ENCODE measurements at regions not wholly inside any gene's neighbourhood (a gene's known extent, or its start where the extent isn't known, plus 50 kb on each side); places are given as distances from the start of the nearest gene placed in this dataset.
A peak's percentile ranks its signal among the peaks of the same experiment; 100 is the strongest.
"Not testable (repeated sequence)": the region's sequence is repeated elsewhere in the genome, so short reads cannot be mapped to it uniquely, and the experiment has no call there.

DNA sequence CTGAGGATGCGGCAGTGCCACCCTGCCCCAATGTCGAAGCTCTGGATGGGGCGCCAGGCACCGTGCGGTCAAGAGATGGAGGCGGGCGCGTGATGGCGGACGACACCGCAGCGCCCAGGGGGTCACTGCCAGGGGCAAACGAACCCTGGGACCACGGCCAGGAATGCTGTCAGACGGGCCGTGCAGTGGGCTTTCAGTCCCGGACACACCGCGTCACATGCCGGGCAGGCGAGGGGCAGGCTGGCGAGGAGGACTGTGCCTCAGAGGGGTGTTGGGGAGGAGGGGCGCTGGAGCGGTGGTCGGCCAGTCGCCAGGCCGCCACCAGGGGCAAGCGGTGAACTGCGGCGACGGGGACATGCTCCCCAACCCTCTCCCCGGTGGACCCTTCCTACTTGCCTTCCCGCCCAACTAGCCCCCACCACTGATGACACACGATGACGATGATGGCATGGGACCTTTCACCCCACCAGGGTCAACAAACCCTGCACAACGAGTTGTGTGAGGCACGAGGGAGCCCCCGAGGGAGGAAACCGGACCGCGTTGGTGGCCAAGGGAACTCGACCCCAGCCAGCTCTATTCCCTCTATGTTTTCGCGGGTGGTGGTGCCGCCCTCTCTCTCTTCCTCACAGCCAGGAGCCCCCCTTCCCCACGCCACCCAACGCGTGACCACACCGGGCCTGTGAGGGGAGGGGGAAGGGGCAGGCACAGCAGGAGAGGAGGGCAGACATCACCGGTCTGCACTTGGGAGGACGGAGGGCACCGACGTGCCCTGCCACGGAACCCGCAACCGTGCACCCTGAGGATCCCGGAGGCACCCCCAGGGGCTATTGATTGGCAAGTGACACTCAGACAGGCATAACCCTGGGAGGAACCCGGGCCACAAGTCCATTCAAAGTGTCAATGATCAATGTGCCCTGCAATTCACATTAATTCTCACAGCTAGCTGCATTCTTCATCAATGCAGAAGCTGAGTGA, 1960.9 kb upstream of the DEFB115 start:
- no peak overlapping the region for H3K4me3 Mint-ChIP-seq
- H3K27me3 Mint-ChIP-seq: no peaks in the 10 kb centered on the region
- H3K4me1 Mint-ChIP-seq (ENCODE audit: low read depth): no peaks in the 10 kb centered on the region
- H3K36me3 Mint-ChIP-seq: peaks cover 3% of the 10 kb centered on the region
- peaks cover 3% of the 10 kb centered on the region for H3K9me3 Mint-ChIP-seq (ENCODE audit: low read depth)
- H3K27ac Mint-ChIP-seq: no peak overlapping the region

DNA sequence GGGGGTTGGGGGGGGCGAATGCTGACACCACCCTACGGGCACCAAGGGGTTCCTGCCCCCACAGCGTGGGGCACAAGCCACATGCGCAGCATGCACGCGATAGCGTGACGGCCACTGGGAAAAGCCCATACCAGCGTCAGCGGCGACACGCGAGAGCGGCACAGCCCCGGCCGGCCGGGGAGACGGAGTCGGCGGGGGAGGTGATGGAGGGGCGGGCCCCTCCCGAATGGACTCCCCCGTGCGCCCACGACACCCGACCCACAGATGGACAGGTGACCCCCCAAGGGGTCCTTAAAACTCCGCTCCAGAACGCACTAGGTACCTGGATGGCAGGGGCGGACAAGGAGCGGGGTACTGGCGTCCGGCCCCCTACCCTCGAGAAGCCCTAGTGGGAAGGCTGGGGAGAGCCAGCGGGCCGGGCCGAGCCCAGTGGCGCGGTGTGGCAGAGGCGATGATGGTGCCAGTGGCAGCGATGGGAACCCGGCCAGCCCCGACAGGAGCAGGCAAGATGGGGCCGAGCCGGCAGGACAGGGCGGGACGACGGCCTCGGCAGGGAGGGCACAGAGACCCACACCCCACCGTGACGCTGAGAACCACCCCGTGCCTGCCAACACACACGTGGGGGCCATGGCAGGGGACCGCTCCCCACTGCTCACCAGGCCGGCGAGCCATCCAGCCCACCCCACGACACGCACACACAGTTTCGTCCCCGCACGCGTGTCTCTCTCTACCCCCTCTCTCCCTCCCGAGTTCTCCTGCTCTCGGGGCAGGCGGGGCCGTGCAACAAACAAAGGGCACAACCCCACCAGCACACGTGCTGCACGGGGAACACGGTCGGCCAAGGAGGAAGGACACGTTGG, 1959.8 kb upstream of the DEFB115 start:
- Mint-ChIP-seq H3K36me3 (peaks cover 3% of the 10 kb centered on the region), H3K27me3 (no peaks in the 10 kb centered on the region), H3K4me3 (no peak overlapping the region), H3K9me3 (ENCODE audit: low read depth) (peaks cover 3% of the 10 kb centered on the region), H3K27ac (no peak overlapping the region), H3K4me1 (ENCODE audit: low read depth) (no peaks in the 10 kb centered on the region)

GRCh38 chr20:29298271-29298590, 1959.2 kb upstream of the DEFB115 start:
- H3K36me3 Mint-ChIP-seq: peaks cover 4% of the 10 kb centered on the region
- no peaks in the 10 kb centered on the region for H3K27me3 Mint-ChIP-seq
- no peaks in the 10 kb centered on the region for H3K4me1 Mint-ChIP-seq (ENCODE audit: low read depth)
- H3K9me3 Mint-ChIP-seq (ENCODE audit: low read depth): peaks cover 7% of the 10 kb centered on the region
- H3K4me3 Mint-ChIP-seq: no peak overlapping the region
- H3K27ac Mint-ChIP-seq: no peak overlapping the region

DNA sequence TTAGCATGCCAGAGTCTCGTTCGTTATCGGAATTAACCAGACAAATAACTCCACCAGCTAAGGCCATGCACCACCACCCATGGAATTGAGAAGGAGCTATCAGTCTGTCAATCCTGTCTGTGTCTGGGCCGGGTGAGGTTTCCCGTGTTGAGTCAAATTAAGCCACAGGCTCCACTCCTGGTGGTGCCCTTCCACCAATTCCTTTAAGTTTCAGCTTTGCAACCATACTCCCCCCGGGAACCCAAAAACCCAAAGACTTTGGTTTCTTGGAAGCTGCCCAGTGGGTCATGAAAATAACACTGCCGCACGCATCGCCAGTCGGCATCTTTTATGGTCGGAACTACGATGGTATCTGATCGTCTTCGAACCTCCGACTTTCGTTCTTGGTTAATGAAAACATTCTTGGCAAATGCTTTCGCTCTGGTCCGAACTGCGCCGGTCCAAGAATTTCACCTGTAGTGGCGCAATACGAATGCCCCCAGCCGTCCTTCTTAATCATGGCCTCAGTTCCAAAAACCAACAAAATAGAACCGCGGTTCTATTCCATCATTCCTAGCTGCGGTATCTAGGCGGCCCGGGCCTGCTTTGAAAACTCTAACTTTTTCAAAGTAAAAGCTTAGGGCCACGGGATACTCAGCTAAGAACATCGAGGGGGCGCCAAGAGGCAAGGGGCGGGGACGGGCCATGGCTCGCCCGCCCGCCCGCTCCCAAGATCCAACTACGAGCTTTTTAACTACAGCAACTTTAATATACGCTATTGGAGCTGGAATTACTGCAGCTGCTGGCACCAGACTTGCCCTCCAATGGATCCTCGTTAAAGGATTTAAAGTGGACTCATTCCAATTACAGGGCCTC, 1958.5 kb upstream of the DEFB115 start:
- no peaks in the 10 kb centered on the region for H3K4me1 Mint-ChIP-seq (ENCODE audit: low read depth)
- peaks cover 5% of the 10 kb centered on the region for H3K36me3 Mint-ChIP-seq
- no peak overlapping the region for H3K4me3 Mint-ChIP-seq
- H3K9me3 Mint-ChIP-seq (ENCODE audit: low read depth): peaks cover 8% of the 10 kb centered on the region
- H3K27me3 Mint-ChIP-seq: no peaks in the 10 kb centered on the region
- no peak overlapping the region for H3K27ac Mint-ChIP-seq

- H3K4me1 Mint-ChIP-seq (ENCODE audit: low read depth): peaks cover under 1% of the 10 kb centered on the region
- H3K4me3 Mint-ChIP-seq: no peak overlapping the region
- peaks cover 5% of the 10 kb centered on the region for H3K36me3 Mint-ChIP-seq
- peaks cover 8% of the 10 kb centered on the region for H3K9me3 Mint-ChIP-seq (ENCODE audit: low read depth)
- H3K27me3 Mint-ChIP-seq: no peaks in the 10 kb centered on the region
- no peak overlapping the region for H3K27ac Mint-ChIP-seq
Measured at GRCh38 chr20:29299811-29300578, 1957.5 kb upstream of the DEFB115 start.

DNA sequence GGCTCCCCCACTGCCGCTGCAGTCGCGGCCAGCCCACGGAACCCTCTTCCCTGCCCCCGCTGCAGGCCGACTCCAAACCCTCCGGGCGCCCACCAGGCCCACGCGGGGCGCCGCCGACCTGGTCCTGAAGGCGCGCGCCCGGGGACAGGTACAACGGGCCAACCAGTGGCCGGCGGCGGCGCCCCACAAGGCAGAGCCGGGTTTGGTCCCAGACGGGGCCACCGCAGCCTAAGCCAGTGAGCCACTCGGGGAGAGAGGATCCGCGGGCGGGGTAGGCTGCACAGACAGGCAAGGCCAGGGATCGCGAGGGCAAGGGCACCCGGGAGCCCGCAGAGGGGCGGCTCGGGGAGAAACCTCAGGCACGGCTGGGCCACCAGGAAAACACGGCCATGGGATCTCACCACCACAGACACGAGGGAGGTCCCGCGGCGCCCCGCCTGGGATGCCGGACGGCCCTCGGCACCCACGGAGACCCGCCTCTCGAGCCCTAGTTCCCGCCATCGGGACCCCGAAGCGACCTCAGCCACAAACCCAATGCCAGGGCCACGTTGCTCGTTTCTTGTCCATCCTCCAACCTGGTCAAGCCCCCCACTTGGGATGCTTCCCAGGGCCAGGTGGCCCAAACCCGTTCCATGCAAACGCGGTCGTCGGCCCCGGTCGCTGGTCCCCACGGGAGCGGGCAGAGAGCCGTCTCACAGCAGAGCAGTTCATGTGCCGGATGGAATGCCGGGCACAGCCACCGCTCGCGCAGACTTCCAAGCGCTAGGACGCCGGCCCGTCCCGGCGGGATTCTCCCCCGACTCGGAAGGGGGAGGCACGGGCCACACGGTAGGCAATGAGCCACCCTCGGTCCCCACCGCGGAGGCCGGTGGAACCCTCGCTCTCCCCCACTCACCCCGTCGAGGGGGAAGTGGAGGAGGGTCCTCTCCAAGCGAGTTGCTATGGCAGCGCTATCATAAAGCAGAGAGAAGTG, 1956.6 kb upstream of the DEFB115 start:
- H3K4me1 Mint-ChIP-seq (ENCODE audit: low read depth): peaks cover 9% of the 10 kb centered on the region
- H3K27ac Mint-ChIP-seq: no peak overlapping the region
- H3K27me3 Mint-ChIP-seq: peaks cover 4% of the 10 kb centered on the region
- no peak overlapping the region for H3K4me3 Mint-ChIP-seq
- H3K9me3 Mint-ChIP-seq (ENCODE audit: low read depth): peaks cover 12% of the 10 kb centered on the region
- H3K36me3 Mint-ChIP-seq: peaks cover 9% of the 10 kb centered on the region

DNA sequence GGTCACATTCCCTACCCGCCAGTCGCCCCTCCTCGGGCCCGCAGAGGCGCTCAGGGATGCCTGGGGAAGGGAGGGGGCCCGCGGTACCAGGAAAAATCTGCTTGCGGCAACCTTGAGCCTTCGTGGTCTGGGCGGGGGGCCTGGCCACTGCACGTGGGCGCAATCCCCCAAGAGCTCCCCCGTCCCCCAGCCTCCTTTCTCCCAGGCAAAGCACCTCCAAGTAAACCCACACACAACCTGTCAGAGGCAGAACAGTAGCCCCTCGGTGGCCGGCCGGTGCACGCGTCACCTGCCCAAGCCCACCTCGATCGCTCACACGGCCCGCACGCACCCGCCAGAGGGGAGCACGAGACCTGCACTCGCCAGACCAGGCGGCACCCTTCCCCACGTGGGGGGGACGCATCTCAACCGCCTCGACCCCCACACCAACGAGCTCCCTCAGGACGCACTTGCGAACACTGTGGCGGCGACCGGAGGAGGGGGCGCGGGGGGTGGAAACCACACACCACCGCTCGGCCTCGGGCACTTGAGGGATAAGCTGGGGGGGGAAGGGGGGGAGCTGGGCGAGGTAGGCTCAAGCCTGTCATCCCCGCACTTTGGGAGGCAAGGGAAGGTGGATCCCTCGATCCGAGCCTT, 1955.7 kb upstream of the DEFB115 start:
- Mint-ChIP-seq H3K9me3 (ENCODE audit: low read depth) (peaks cover 12% of the 10 kb centered on the region), H3K27ac (no peak overlapping the region), H3K4me1 (ENCODE audit: low read depth) (peaks cover 17% of the 10 kb centered on the region), H3K36me3 (peaks cover 9% of the 10 kb centered on the region), H3K4me3 (no peak overlapping the region), H3K27me3 (peaks cover 4% of the 10 kb centered on the region)

GRCh38 chr20:29302979-29303644, 1954.4 kb upstream of the DEFB115 start:
- Mint-ChIP-seq H3K4me1 (ENCODE audit: low read depth) (peaks cover 25% of the 10 kb centered on the region), H3K9me3 (ENCODE audit: low read depth) (peaks cover 12% of the 10 kb centered on the region), H3K4me3 (no peak overlapping the region), H3K36me3 (peaks cover 9% of the 10 kb centered on the region), H3K27ac (peak overlapping the region; percentile 4), H3K27me3 (peaks cover 4% of the 10 kb centered on the region)

- peak overlapping the region; percentile 68 for H3K4me3 Mint-ChIP-seq
- H3K4me1 Mint-ChIP-seq (ENCODE audit: low read depth): peaks cover 32% of the 10 kb centered on the region
- H3K27me3 Mint-ChIP-seq: peaks cover 6% of the 10 kb centered on the region
- H3K36me3 Mint-ChIP-seq: peaks cover 8% of the 10 kb centered on the region
- peak overlapping the region; percentile 11 for H3K27ac Mint-ChIP-seq
- H3K9me3 Mint-ChIP-seq (ENCODE audit: low read depth): peaks cover 8% of the 10 kb centered on the region
Measured at GRCh38 chr20:29306390-29307072, 1950.9 kb upstream of the DEFB115 start.

DNA sequence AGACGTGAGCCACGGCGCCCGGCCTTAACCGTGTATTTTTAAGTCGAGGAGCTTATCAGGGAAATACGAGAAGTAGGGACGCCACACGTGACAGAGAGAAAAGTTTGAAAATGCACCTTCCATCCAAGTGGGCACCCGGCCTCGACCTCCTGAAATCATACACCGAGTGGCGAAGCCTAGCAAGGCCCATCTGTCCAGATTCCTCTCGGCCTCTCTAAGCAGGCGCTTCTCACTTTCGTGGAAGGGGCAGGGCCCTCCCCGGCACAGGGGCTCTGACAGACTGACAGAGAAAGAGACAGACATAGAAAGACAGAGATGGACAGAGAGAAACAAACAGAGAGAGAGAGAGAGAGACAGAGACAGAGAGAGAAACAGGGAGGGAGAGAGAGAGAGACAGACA, 1950.0 kb upstream of the DEFB115 start:
- H3K36me3 Mint-ChIP-seq; H3K9me3 Mint-ChIP-seq (ENCODE audit: low read depth); H3K4me3 Mint-ChIP-seq; H3K27me3 Mint-ChIP-seq; H3K27ac Mint-ChIP-seq: not testable (repeated sequence)
- peaks cover 32% of the 10 kb centered on the region for H3K4me1 Mint-ChIP-seq (ENCODE audit: low read depth)

DNA sequence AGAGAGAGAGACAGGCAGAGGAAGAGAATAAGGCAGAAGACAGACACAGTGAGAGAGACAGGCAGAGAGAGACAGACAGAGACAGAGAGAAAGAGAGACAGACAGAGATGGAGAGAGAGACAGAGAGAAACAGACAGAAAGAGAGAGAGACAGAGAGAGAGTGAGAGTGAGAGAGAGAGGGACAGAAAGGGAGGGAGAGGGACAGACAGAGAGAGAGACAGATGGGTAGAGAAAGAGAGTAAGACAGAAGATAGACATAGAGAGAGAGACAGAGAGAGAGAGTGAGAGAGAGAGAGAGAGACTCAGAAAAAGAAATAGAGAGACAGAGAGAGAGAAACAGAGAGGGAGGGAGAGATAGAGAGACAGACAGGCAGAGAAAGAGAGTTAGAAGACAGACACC, 1948.5 kb upstream of the DEFB115 start:
- peaks cover 32% of the 10 kb centered on the region for H3K4me1 Mint-ChIP-seq (ENCODE audit: low read depth)
- H3K9me3 Mint-ChIP-seq (ENCODE audit: low read depth); H3K4me3 Mint-ChIP-seq; H3K27me3 Mint-ChIP-seq; H3K36me3 Mint-ChIP-seq; H3K27ac Mint-ChIP-seq: not testable (repeated sequence)

- not testable (repeated sequence) for H3K9me3 Mint-ChIP-seq (ENCODE audit: low read depth); H3K27me3 Mint-ChIP-seq; H3K27ac Mint-ChIP-seq; H3K36me3 Mint-ChIP-seq; H3K4me3 Mint-ChIP-seq
- peaks cover 32% of the 10 kb centered on the region for H3K4me1 Mint-ChIP-seq (ENCODE audit: low read depth)
Measured at GRCh38 chr20:29309481-29309880, 1948.0 kb upstream of the DEFB115 start.
